ENCODE measurements at regions not wholly inside any gene's neighbourhood (a gene's known extent, or its start where the extent isn't known, plus 50 kb on each side); places are given as distances from the start of the nearest gene placed in this dataset.

- TF ChIP-seq CTCF (IDR thresholded peaks at IDR 0.05; ENCODE audit: low read depth, low read length): no peak
- TF ChIP-seq EZH2phosphoT487 (IDR thresholded peaks at IDR 0.05; ENCODE audit: low read depth): no peak
Observed at GRCh38 chr2:41626936-41627335, 420.9 kb upstream of the PKDCC start.
